HCT116 (cell line): ENCODE measurements at regions not wholly inside any gene's neighbourhood (a gene's known extent, or its start where the extent isn't known, plus 50 kb on each side); places are given as distances from the start of the nearest gene placed in this dataset.

ENCODE experiments used
- ATAC-seq: fragments of 200-7000 bp; cut with Tn5 transposase; 2 replicates; pipeline ENCODE4 v1.9.1; 2020; ENCODE audit warnings: mild to moderate bottlenecking, moderate library complexity
- BruUV-seq: library from RNA; stranded (reverse); fragments of 400-500 nt; replicated peaks from 2 replicates; lab custom pipeline; 2021; lab: Mats Ljungman, UMichigan
- CTCF ChIA-PET: fragments of 300-600 bp; sonication (Branson Sonifier 250); formaldehyde crosslinking; loops from one replicate; lab custom pipeline; 2021; ENCODE audit warnings: antibody characterized with exemption; lab: Charles Lee
- POLR2A ChIA-PET: fragments of 300-600, 350-600 bp; sonication (Branson Sonifier 250); formaldehyde crosslinking; loops from one replicate; lab custom pipeline; 2021; ENCODE audit warnings: antibody characterized with exemption; lab: Charles Lee
- RAD21 ChIA-PET, 2 experiments: fragments of 300-600 bp; sonication (Branson Sonifier 250); formaldehyde crosslinking; loops; one replicate each; lab custom pipeline; 2023; ENCODE audit warnings: low total read pairs in 2 of 2; ENCODE audit not compliant: uncharacterized antibody in 2 of 2, unreplicated experiment in 2 of 2, low non-redundant PET in 1 of 2; lab: Charles Lee
- DNase-seq: peaks from one replicate; pipeline ENCODE4 v3.0.0-alpha.2; 2010; ENCODE audit warnings: low read depth, low spot score
- H2AFZ ChIP-seq: fragments of 200-600 bp; shearing (Covaris generic), sonication (generic); 2 replicates; pipeline ENCODE4 v1.6.1; 2017; ENCODE audit warnings: low read depth, mixed run types, mixed read lengths, antibody characterized with exemption, low read length; ENCODE audit not compliant: poor library complexity, severe bottlenecking
- H3K27ac ChIP-seq: 2 replicates; pipeline ENCODE4 v1.5.1; 2012; ENCODE audit warnings: low read depth, low read length
- H3K27me3 ChIP-seq: fragments of 200-600 bp; sonication (generic); 2 replicates; pipeline ENCODE4 v1.6.1; 2016; ENCODE audit warnings: mixed run types, low read length, mixed read lengths; ENCODE audit not compliant: insufficient read depth
- H3K36me3 ChIP-seq, 2 experiments: fragments of 200-500 bp in 1 of 2; fragments of 200-600 bp in 1 of 2; sonication (Bioruptor generic) in 1 of 2; sonication (generic) in 1 of 2; 2 replicates each; pipeline versions ENCODE4 v1.5.1 to v1.6.1; 2014 to 2016; ENCODE audit warnings: low read length in 2 of 2, inconsistent platforms in 1 of 2, mixed read lengths in 1 of 2, mixed run types in 1 of 2; ENCODE audit not compliant: insufficient read depth in 2 of 2, control insufficient read depth in 1 of 2
- H3K4me1 ChIP-seq, 2 experiments: fragments of 200-600 bp in 1 of 2; sonication (generic) in 1 of 2; 2 replicates each; pipeline versions ENCODE4 v1.5.1 to v1.6.1; 2012 to 2017; ENCODE audit warnings: low read length in 2 of 2, inconsistent platforms in 1 of 2, mild to moderate bottlenecking in 1 of 2, mixed read lengths in 1 of 2, mixed run types in 1 of 2, moderate library complexity in 1 of 2; ENCODE audit not compliant: insufficient read depth in 2 of 2, control insufficient read depth in 1 of 2
- H3K4me2 ChIP-seq: fragments of 200-600 bp; sonication (generic); 2 replicates; pipeline ENCODE4 v1.6.1; 2017; ENCODE audit warnings: mixed run types, low read length, mixed read lengths
- H3K4me3 ChIP-seq, 2 experiments: fragments of 200-600 bp in 1 of 2; sonication (generic) in 1 of 2; replicated peaks in 1 of 2; 2 replicates each; pipeline ENCODE4 v1.5.1; 2011 to 2016; ENCODE audit warnings: low read length in 2 of 2, control low read depth in 1 of 2, low read depth in 1 of 2, mild to moderate bottlenecking in 1 of 2, mixed read lengths in 1 of 2, mixed run types in 1 of 2
- H3K79me2 ChIP-seq: fragments of 200-600 bp; sonication (generic); 2 replicates; pipeline ENCODE4 v1.6.1; 2017; ENCODE audit warnings: mild to moderate bottlenecking, mixed run types, low read length, moderate library complexity, mixed read lengths; ENCODE audit not compliant: insufficient read depth
- H3K9ac ChIP-seq: fragments of 200-600 bp; sonication (generic); 2 replicates; pipeline ENCODE4 v1.6.1; 2016; ENCODE audit warnings: low read length, mixed read lengths
- H3K9me2 ChIP-seq: fragments of 200-600 bp; sonication (generic), shearing (Covaris generic); 2 replicates; pipeline ENCODE4 v1.6.1; 2017; ENCODE audit warnings: mixed run types, mild to moderate bottlenecking, moderate library complexity; ENCODE audit not compliant: insufficient read depth
- H3K9me3 ChIP-seq, 2 experiments: fragments of 200-500 bp in 1 of 2; fragments of 200-600 bp in 1 of 2; sonication (Bioruptor generic) in 1 of 2; sonication (generic) in 1 of 2; 2 replicates each; pipeline ENCODE4 v1.6.1; 2014 to 2017; ENCODE audit warnings: low read length in 2 of 2, mixed read lengths in 2 of 2, inconsistent platforms in 1 of 2, low read depth in 1 of 2, mild to moderate bottlenecking in 1 of 2, mixed run types in 1 of 2, moderate library complexity in 1 of 2; ENCODE audit not compliant: control insufficient read depth in 1 of 2, insufficient read depth in 1 of 2
- H4K20me1 ChIP-seq: fragments of 200-600 bp; sonication (generic), shearing (Covaris generic); 2 replicates; pipeline ENCODE4 v1.6.1; 2017; ENCODE audit warnings: mixed run types, mild to moderate bottlenecking, moderate library complexity; ENCODE audit not compliant: insufficient read depth
- EZH2 ChIP-seq: fragments of 200-600 bp; sonication (generic); IDR thresholded peaks from 2 replicates; pipeline ENCODE4 v1.6.1; 2017; ENCODE audit warnings: antibody characterized with exemption, mixed run types
- POLR2AphosphoS5 ChIP-seq: IDR thresholded peaks from 2 replicates; pipeline ENCODE4 v1.6.1; 2011; ENCODE audit warnings: mild to moderate bottlenecking, low read depth, low read length, moderate library complexity
- RAD21 ChIP-seq: IDR thresholded peaks from 2 replicates; pipeline ENCODE4 v1.6.1; 2012; ENCODE audit warnings: low read depth, mild to moderate bottlenecking
- SIN3A ChIP-seq: IDR thresholded peaks from 2 replicates; pipeline ENCODE4 v1.6.1; 2012; ENCODE audit warnings: low read depth
- YY1 ChIP-seq: IDR thresholded peaks from 2 replicates; pipeline ENCODE4 v1.6.1; 2011; ENCODE audit warnings: low read length, low read depth, moderate library complexity, mild to moderate bottlenecking; ENCODE audit not compliant: insufficient replicate concordance; ENCODE audit errors: extremely low read depth
- ZFX ChIP-seq: fragments of 450-650 bp; IDR thresholded peaks from 2 replicates; pipeline ENCODE4 v1.6.1; 2017
- intact Hi-C: fragments of 100-400 bp; cut with micrococcal nuclease; formaldehyde crosslinking; loops from 2 replicates; pipeline ENCODE4 v1.10.0; 2022
- TF ChIP-seq, protein P1 (sequence below), 3 experiments: fragments of 200-600 bp in 1 of 3; sonication (generic) in 1 of 3; IDR thresholded peaks in 2 of 3; conservative IDR thresholded peaks in 1 of 3; 2 replicates each; pipeline ENCODE4 v1.5.1; 2012 to 2017; ENCODE audit warnings: low read depth in 2 of 3, low read length in 2 of 3, antibody characterized with exemption in 1 of 3, borderline replicate concordance in 1 of 3, control low read depth in 1 of 3, mild to moderate bottlenecking in 1 of 3, mixed read lengths in 1 of 3, mixed run types in 1 of 3, moderate library complexity in 1 of 3; ENCODE audit not compliant: insufficient read depth in 1 of 3
- TF ChIP-seq, protein P2 (sequence below): IDR thresholded peaks from 2 replicates; pipeline ENCODE4 v1.6.1; 2012

DNA sequence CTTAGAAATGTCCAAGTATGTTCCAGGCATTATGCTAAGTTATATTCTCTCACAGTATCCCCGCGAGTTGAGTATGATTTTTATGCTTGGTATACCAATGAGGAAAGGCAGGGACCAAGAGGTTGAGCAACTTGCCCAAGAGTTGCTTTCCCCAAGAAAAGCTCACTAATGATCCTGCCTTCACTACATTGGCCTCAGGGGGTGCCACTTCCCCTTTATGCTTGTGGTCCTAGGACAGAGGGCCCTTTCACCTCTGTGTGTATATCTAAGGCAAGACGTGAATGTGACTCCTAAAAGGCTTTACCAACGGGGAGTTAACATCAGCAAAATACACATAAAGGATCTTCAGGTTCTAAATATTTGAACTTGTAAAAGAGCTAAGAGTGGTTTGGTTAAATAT is 164.4 kb upstream of the CPEB2 start:
- Histone ChIP-seq H3K4me1 (peaks cover 3 to 12% of the 10 kb centered on the region in 2 experiments; a peak in 2 of 4 replicates), H3K79me2 (no peaks in the 10 kb centered on the region), H3K27ac (no peak overlapping the region), H3K4me2 (no peak overlapping the region), H3K36me3 (no peaks in the 10 kb centered on the region), H3K4me3 (no peak overlapping the region), H2AFZ (no peak overlapping the region), H3K9me2 (no peaks in the 10 kb centered on the region), H4K20me1 (no peaks in the 10 kb centered on the region), H3K27me3 (no peaks in the 10 kb centered on the region), H3K9ac (no peak overlapping the region), H3K9me3 (no peaks in the 10 kb centered on the region)
- BruUV-seq = no TSS peak
- RAD21 ChIA-PET = no interaction called here
- TF ChIP-seq, protein P1, sequence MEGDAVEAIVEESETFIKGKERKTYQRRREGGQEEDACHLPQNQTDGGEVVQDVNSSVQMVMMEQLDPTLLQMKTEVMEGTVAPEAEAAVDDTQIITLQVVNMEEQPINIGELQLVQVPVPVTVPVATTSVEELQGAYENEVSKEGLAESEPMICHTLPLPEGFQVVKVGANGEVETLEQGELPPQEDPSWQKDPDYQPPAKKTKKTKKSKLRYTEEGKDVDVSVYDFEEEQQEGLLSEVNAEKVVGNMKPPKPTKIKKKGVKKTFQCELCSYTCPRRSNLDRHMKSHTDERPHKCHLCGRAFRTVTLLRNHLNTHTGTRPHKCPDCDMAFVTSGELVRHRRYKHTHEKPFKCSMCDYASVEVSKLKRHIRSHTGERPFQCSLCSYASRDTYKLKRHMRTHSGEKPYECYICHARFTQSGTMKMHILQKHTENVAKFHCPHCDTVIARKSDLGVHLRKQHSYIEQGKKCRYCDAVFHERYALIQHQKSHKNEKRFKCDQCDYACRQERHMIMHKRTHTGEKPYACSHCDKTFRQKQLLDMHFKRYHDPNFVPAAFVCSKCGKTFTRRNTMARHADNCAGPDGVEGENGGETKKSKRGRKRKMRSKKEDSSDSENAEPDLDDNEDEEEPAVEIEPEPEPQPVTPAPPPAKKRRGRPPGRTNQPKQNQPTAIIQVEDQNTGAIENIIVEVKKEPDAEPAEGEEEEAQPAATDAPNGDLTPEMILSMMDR (IDR thresholded peaks at IDR 0.05 in 2 of 3, conservative IDR thresholded peaks at IDR 0.05 in 1 of 3; ENCODE audit: borderline replicate concordance in 1 of 3, insufficient read depth in 1 of 3, low read depth in 2 of 3, low read length in 2 of 3) = 0 out of 6 replicates have a peak, but pooled peaks of 1 of the 3 experiments have one; percentile 10
- no peak for TF ChIP-seq SIN3A
- POLR2A ChIA-PET = no interaction called here
- intact Hi-C loops = no loop called here
- DNase-seq (no peak), ATAC-seq (no peak)
- CTCF ChIA-PET = no interaction called here

DNA sequence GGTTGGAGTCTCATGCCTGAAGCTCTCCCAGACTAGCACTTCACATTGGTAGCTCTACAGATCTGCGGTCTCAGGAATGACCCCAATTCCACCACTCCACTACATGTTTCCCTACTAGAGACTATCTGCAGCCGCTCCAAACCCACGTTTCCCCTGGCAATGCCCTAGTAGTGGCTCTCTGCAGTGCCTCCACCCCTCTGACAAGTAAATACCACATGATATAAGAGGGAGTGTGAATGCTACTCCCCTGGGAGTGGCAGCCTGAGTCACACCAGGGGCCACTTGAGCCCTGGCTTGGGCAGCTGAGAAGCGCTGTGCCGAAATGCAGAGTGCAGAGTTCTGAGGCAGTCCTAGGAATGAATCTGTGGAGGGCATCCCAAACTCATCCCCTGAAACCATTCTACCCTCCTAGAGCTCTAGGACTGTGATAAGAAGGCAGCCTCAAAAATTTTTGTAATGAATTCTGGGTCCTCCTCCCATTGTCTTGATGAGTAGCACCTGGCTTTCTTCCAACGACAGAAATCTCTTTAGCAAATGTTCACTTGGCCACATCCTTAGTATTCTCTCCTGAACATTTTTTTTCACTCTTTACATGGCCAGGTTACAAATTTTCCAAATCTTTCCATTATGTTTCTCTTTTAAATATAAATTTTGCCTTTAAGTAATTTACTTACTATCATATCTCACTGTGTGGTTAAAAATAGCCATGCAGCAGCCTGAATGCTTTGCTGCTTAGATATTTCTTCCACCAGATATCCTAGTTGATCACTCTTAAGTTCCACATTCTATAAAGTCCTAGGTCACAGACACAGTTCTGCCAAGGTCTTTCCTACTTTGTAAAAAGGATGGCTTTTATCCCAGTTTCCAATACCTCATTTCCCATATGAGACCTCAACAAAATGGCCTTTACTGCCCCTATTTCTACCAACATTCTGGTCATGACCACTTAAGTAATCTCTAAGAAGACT is 160.2 kb upstream of the CPEB2 start:
- peak; percentile 69; the same call in 1 of the 2 replicates for ATAC-seq
- H3K9me2 ChIP-seq = no peaks in the 10 kb centered on the region
- H3K4me1 ChIP-seq = peaks cover 3 to 12% of the 10 kb centered on the region in 2 experiments; a peak in 2 of 4 replicates
- intact Hi-C loops = no loop called here
- POLR2A ChIA-PET = no interaction called here
- no TSS peak for BruUV-seq
- DNase-seq = no peak
- RAD21 ChIA-PET = no interaction called here
- H3K27me3 ChIP-seq = no peaks in the 10 kb centered on the region
- no peaks in the 10 kb centered on the region for H3K79me2 ChIP-seq
- H3K27ac ChIP-seq = no peak overlapping the region
- no peak overlapping the region for H3K4me3 ChIP-seq
- H3K36me3 ChIP-seq = no peaks in the 10 kb centered on the region
- no peaks in the 10 kb centered on the region for H4K20me1 ChIP-seq
- peak overlapping the region; percentile 37 for H3K4me2 ChIP-seq
- H3K9ac ChIP-seq = no peak overlapping the region
- CTCF ChIA-PET = no interaction called here
- H3K9me3 ChIP-seq = no peaks in the 10 kb centered on the region
- H2AFZ ChIP-seq = no peak overlapping the region
- TF ChIP-seq, protein P2, sequence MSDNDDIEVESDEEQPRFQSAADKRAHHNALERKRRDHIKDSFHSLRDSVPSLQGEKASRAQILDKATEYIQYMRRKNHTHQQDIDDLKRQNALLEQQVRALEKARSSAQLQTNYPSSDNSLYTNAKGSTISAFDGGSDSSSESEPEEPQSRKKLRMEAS = no peak
- TF ChIP-seq EZH2 (no peak), POLR2AphosphoS5 (no peak), ZFX (no peak), RAD21 (no peak), YY1 (no peak)
- TF ChIP-seq, protein P1 (IDR thresholded peaks at IDR 0.05 in 2 of 3, conservative IDR thresholded peaks at IDR 0.05 in 1 of 3; ENCODE audit: borderline replicate concordance in 1 of 3, insufficient read depth in 1 of 3, low read depth in 2 of 3, low read length in 2 of 3) = no peak
